ENCODE measurements at regions not wholly inside any gene's neighbourhood (a gene's known extent, or its start where the extent isn't known, plus 50 kb on each side); places are given as distances from the start of the nearest gene placed in this dataset.

DNA sequence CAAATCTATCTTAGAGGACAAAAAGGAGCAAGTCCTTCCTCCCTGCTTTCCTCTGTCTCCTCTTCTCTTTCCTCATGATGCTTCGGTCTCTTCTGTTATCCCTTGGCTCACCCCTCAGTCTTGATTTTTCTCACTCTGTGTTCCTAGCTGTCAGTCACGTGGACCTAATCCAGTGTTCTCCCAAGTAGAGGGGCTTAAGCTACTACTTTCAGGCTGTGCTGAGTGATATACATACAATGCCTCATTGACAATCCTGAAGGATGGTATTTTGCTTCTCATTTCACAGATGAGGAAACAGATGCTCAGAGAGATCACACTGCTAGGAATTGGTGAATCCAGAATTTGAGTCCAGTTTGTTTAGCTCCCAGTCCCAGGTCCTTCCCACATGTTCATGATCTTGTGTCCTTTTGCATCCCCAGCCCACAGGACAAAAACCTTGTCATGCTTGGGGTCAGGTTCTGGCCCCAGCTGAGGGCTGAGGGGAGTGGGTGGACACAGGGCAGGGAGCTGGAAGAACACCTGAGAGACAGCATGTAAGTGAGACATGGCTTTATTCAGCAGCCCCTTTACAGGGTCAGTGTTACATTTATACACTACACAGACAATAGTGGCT, 50.5 kb upstream of the KMT2E start:
- no peaks in the 10 kb centered on the region for H3K36me3 ChIP-seq
- TF ChIP-seq CTCF (IDR thresholded peaks at IDR 0.05), result no peak
- no peak overlapping the region for H3K4me3 ChIP-seq
- peaks cover 0 to 85% (median 59%) of the 10 kb centered on the region in 4 donors for H3K4me1 ChIP-seq
- peak overlapping the region; percentile 57 to 59 for H3K27ac ChIP-seq
- no peak for DNase-seq
- intact Hi-C loops (cut with DNase I; ENCODE audit: low total_unique reads), result no loop called here
- H3K27me3 ChIP-seq, result no peaks in the 10 kb centered on the region
- no peaks in the 10 kb centered on the region for H3K9me3 ChIP-seq

DNA sequence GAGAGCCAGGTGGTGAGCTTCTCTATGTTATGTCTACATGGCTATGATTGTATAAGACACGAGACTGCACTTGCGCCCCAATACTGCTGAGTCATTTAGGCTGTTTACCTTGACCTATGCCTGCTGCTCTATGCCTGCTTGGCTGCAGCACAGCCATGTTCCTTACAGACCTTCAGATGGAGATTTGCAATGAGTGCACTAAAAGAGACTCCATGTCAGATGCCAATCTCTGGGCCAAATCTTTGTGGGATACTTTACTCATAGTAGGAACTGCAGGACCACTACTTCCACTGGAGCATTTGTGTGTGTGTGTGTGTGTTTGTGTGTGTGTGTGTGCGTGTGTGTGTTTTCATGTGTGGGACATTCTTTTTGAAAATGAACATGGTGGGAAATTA, 50.0 kb upstream of the KMT2E start:
- Histone ChIP-seq H3K4me3 (no peak overlapping the region), H3K4me1 (peaks cover 0 to 85% (median 60%) of the 10 kb centered on the region in 4 donors), H3K27me3 (no peaks in the 10 kb centered on the region), H3K9me3 (no peaks in the 10 kb centered on the region), H3K27ac (peak overlapping the region; percentile 57 to 59), H3K36me3 (no peaks in the 10 kb centered on the region)
- DNase-seq, result no peak
- TF ChIP-seq CTCF (IDR thresholded peaks at IDR 0.05), result no peak
- intact Hi-C loops (cut with DNase I; ENCODE audit: low total_unique reads), result no loop called here

All from tibial artery (tissue), 4 donors.